ENCODE measurements at regions not wholly inside any gene's neighbourhood (a gene's known extent, or its start where the extent isn't known, plus 50 kb on each side); places are given as distances from the start of the nearest gene placed in this dataset.

- peak overlapping the region; percentile 31 for H3K4me2 ChIP-seq (ENCODE audit: low read length)
- intact Hi-C loops (cut with micrococcal nuclease): no loop called here
- H3K36me3 ChIP-seq (ENCODE audit: control insufficient read depth in 1 of 2, insufficient read depth in 2 of 2, low read length in 2 of 2): no peaks in the 10 kb centered on the region
- no peak overlapping the region for H3K9ac ChIP-seq (ENCODE audit: low read length)
- ChIA-PET POLR2A (no interaction called here), RAD21 (ENCODE audit: low non-redundant PET in 1 of 2, low total read pairs in 2 of 2, uncharacterized antibody in 2 of 2, unreplicated experiment in 2 of 2) (no interaction called here), CTCF (no interaction called here)
- H3K79me2 ChIP-seq (ENCODE audit: insufficient read depth, low read length): no peaks in the 10 kb centered on the region
- no peaks in the 10 kb centered on the region for H4K20me1 ChIP-seq (ENCODE audit: insufficient read depth)
- no peak overlapping the region for H2AFZ ChIP-seq (ENCODE audit: low read depth, low read length, poor library complexity, severe bottlenecking)
- H3K27me3 ChIP-seq (ENCODE audit: insufficient read depth, low read length): no peaks in the 10 kb centered on the region
- no peak overlapping the region for H3K4me3 ChIP-seq (replicated peaks in 1 of 2; ENCODE audit: low read depth in 1 of 2, low read length in 2 of 2)
- no peaks in the 10 kb centered on the region for H3K9me3 ChIP-seq (ENCODE audit: control insufficient read depth in 1 of 2, insufficient read depth in 1 of 2, low read depth in 1 of 2, low read length in 2 of 2)
- no peak overlapping the region for H3K27ac ChIP-seq (ENCODE audit: low read depth, low read length)
- peaks cover 0 to 24% of the 10 kb centered on the region in 2 experiments; a peak in 3 of 4 replicates for H3K4me1 ChIP-seq (ENCODE audit: control insufficient read depth in 1 of 2, insufficient read depth in 2 of 2, low read length in 2 of 2)
- TF ChIP-seq YY1 (IDR thresholded peaks at IDR 0.05; ENCODE audit: extremely low read depth, insufficient replicate concordance, low read depth, low read length) (no peak), ATF3 (IDR thresholded peaks at IDR 0.05) (no peak), CBX3 (IDR thresholded peaks at IDR 0.05; ENCODE audit: low read depth) (no peak), ZNF274 (IDR thresholded peaks at IDR 0.05; ENCODE audit: low read depth, low read length) (no peak), EZH2 (IDR thresholded peaks at IDR 0.05) (no peak)
- BruUV-seq (replicated peaks): no TSS peak
- no peaks in the 10 kb centered on the region for H3K9me2 ChIP-seq (ENCODE audit: insufficient read depth)
- peak; percentile 48; the same call in 1 of the 2 replicates for ATAC-seq
- no peak for DNase-seq (ENCODE audit: low read depth, low spot score)
These were observed 61.4 kb upstream of the PCED1B start for GRCh38 chr12:47017901-47018475.

GRCh38 chr12:47020211-47020821 lies 59.1 kb upstream of the PCED1B start:
- Histone ChIP-seq H3K4me2 (ENCODE audit: low read length) (no peak overlapping the region), H3K79me2 (ENCODE audit: insufficient read depth, low read length) (no peaks in the 10 kb centered on the region), H3K9me3 (ENCODE audit: control insufficient read depth in 1 of 2, insufficient read depth in 1 of 2, low read depth in 1 of 2, low read length in 2 of 2) (no peaks in the 10 kb centered on the region), H4K20me1 (ENCODE audit: insufficient read depth) (no peaks in the 10 kb centered on the region), H3K27ac (ENCODE audit: low read depth, low read length) (no peak overlapping the region), H3K36me3 (ENCODE audit: control insufficient read depth in 1 of 2, insufficient read depth in 2 of 2, low read length in 2 of 2) (no peaks in the 10 kb centered on the region), H3K4me3 (replicated peaks in 1 of 2; ENCODE audit: low read depth in 1 of 2, low read length in 2 of 2) (no peak overlapping the region), H3K9me2 (ENCODE audit: insufficient read depth) (no peaks in the 10 kb centered on the region), H3K27me3 (ENCODE audit: insufficient read depth, low read length) (no peaks in the 10 kb centered on the region), H2AFZ (ENCODE audit: low read depth, low read length, poor library complexity, severe bottlenecking) (no peak overlapping the region), H3K9ac (ENCODE audit: low read length) (no peak overlapping the region), H3K4me1 (ENCODE audit: control insufficient read depth in 1 of 2, insufficient read depth in 2 of 2, low read length in 2 of 2) (peaks cover 0 to 17% of the 10 kb centered on the region in 2 experiments; a peak in 3 of 4 replicates)
- intact Hi-C loops (cut with micrococcal nuclease): loop anchor here (1.0 to 10.0 kb wide), 3 partner anchors 556 to 1028 kb away; partner anchors contain the start of gene SCAF11
- no TSS peak for BruUV-seq (replicated peaks)
- ChIA-PET CTCF (interaction anchor here (0.9 to 3.5 kb wide), 5 partner anchors 8 to 949 kb away, joined by 3 to 37 read pairs (median 3); no protein-coding TSS in a partner anchor), POLR2A (no interaction called here), RAD21 (ENCODE audit: low non-redundant PET in 1 of 2, low total read pairs in 2 of 2, uncharacterized antibody in 2 of 2, unreplicated experiment in 2 of 2) (no interaction called here)
- ATAC-seq: no peak
- no peak for DNase-seq (ENCODE audit: low read depth, low spot score)
- TF ChIP-seq SP1 (IDR thresholded peaks at IDR 0.05; ENCODE audit: low read depth): no peak
- no peak for TF ChIP-seq ZBTB33 (IDR thresholded peaks at IDR 0.05; ENCODE audit: extremely low read depth, insufficient replicate concordance, low read length)
- TF ChIP-seq CBX3 (IDR thresholded peaks at IDR 0.05; ENCODE audit: low read depth): no peak
- no peak for TF ChIP-seq SIN3A (IDR thresholded peaks at IDR 0.05; ENCODE audit: low read depth)
- TF ChIP-seq CTCF (IDR thresholded peaks at IDR 0.05 in 2 of 3, conservative IDR thresholded peaks at IDR 0.05 in 1 of 3; ENCODE audit: borderline replicate concordance in 1 of 3, insufficient read depth in 1 of 3, low read depth in 2 of 3, low read length in 2 of 3): no peak
- no peak for TF ChIP-seq CEBPB (IDR thresholded peaks at IDR 0.05; ENCODE audit: low read depth)
